ENCODE measurements at regions not wholly inside any gene's neighbourhood (a gene's known extent, or its start where the extent isn't known, plus 50 kb on each side); places are given as distances from the start of the nearest gene placed in this dataset.

GRCh38 chr7:17689361-17689902, 250.9 kb downstream of the SNX13 start:
- no peak for TF ChIP-seq CTCF (IDR thresholded peaks at IDR 0.05; ENCODE audit: insufficient read depth, low read depth, low read length)
- TF ChIP-seq EZH2 (IDR thresholded peaks at IDR 0.05; ENCODE audit: insufficient read depth, low read length), result no peak

All from astrocyte (in vitro differentiated cells and primary cell).